Nephron (organoid): ENCODE measurements at regions not wholly inside any gene's neighbourhood (a gene's known extent, or its start where the extent isn't known, plus 50 kb on each side); places are given as distances from the start of the nearest gene placed in this dataset.

ENCODE experiments used
- H3K27ac Mint-ChIP-seq, 3 experiments: 2 replicates each; pipeline ENCODE4 v1.8.0; 2020; ENCODE audit warnings: mixed read lengths in 3 of 3, mild to moderate bottlenecking in 2 of 3, moderate library complexity in 1 of 3
- H3K27me3 Mint-ChIP-seq: 2 replicates; pipeline ENCODE4 v1.8.0; 2021; ENCODE audit warnings: low read depth, mild to moderate bottlenecking, moderate library complexity, mixed read lengths
- H3K36me3 Mint-ChIP-seq: 2 replicates; pipeline ENCODE4 v1.8.0; 2020; ENCODE audit warnings: low read depth, mixed read lengths
- H3K4me1 Mint-ChIP-seq: 2 replicates; pipeline ENCODE4 v1.8.0; 2020; ENCODE audit warnings: mixed read lengths
- H3K4me3 Mint-ChIP-seq, 3 experiments: 2 replicates each; pipeline ENCODE4 v1.8.0; 2020; ENCODE audit warnings: mild to moderate bottlenecking in 3 of 3, mixed read lengths in 3 of 3, moderate library complexity in 2 of 3
- H3K9me3 Mint-ChIP-seq: 2 replicates; pipeline ENCODE4 v1.8.0; 2020; ENCODE audit warnings: mixed read lengths
- CTCF ChIP-seq, 3 experiments: fragments of 200-600 bp; sonication (generic); IDR thresholded peaks; one replicate each; pipeline ENCODE4 v1.5.0; 2021; ENCODE audit warnings: antibody characterized with exemption in 3 of 3; ENCODE audit not compliant: unreplicated experiment in 3 of 3

DNA sequence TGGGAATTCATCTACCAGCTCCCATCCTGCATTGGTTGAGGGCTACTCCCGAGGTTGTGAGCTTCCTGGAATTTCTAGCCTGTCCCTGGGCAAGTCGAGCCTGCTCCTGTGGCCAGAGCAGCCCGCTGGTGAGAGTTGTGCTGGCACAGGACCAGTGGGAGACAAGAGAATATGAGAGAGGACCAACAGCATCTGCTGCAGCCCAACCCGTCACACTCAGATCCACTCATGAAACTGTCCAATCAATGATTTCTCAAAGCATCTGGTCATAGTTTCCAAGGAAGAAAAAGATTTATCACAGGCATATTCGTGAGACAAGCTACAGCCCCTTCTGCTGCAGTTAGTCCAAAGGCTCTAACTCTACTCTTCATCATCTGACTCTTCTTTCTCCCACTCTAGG lies 64.4 kb upstream of the RAI14 start:
- H3K9me3 Mint-ChIP-seq = no peaks in the 10 kb centered on the region
- no peak for TF ChIP-seq CTCF (IDR thresholded peaks at IDR 0.05; ENCODE audit: unreplicated experiment in 3 of 3)
- no peaks in the 10 kb centered on the region for H3K27me3 Mint-ChIP-seq
- no peaks in the 10 kb centered on the region for H3K36me3 Mint-ChIP-seq
- H3K4me3 Mint-ChIP-seq = no peak overlapping the region
- peak overlapping the region in 1 of 3 experiments; percentile 17 for H3K27ac Mint-ChIP-seq
- peaks cover 18% of the 10 kb centered on the region for H3K4me1 Mint-ChIP-seq

GRCh38 chr5:34597034-34598027 lies 58.8 kb upstream of the RAI14 start:
- Mint-ChIP-seq H3K4me3 (no peak overlapping the region), H3K36me3 (no peaks in the 10 kb centered on the region)

GRCh38 chr5:34598177-34598794 lies 57.8 kb upstream of the RAI14 start:
- no peak for TF ChIP-seq CTCF (IDR thresholded peaks at IDR 0.05; ENCODE audit: unreplicated experiment in 3 of 3)
- no peaks in the 10 kb centered on the region for H3K9me3 Mint-ChIP-seq
- H3K27ac Mint-ChIP-seq = peak overlapping the region; percentile 53 to 68 (median 67)
- no peaks in the 10 kb centered on the region for H3K36me3 Mint-ChIP-seq
- H3K4me1 Mint-ChIP-seq = peaks cover 25% of the 10 kb centered on the region
- no peak overlapping the region for H3K4me3 Mint-ChIP-seq
- no peaks in the 10 kb centered on the region for H3K27me3 Mint-ChIP-seq

More at GRCh38 chr5:34597034-34598027, 58.8 kb upstream of the RAI14 start:
- H3K27ac Mint-ChIP-seq = peak overlapping the region; percentile 53 to 68 (median 67)
- H3K27me3 Mint-ChIP-seq = no peaks in the 10 kb centered on the region
- H3K9me3 Mint-ChIP-seq = no peaks in the 10 kb centered on the region
- peaks cover 26% of the 10 kb centered on the region for H3K4me1 Mint-ChIP-seq
- TF ChIP-seq CTCF (IDR thresholded peaks at IDR 0.05; ENCODE audit: unreplicated experiment in 3 of 3) = no peak

DNA sequence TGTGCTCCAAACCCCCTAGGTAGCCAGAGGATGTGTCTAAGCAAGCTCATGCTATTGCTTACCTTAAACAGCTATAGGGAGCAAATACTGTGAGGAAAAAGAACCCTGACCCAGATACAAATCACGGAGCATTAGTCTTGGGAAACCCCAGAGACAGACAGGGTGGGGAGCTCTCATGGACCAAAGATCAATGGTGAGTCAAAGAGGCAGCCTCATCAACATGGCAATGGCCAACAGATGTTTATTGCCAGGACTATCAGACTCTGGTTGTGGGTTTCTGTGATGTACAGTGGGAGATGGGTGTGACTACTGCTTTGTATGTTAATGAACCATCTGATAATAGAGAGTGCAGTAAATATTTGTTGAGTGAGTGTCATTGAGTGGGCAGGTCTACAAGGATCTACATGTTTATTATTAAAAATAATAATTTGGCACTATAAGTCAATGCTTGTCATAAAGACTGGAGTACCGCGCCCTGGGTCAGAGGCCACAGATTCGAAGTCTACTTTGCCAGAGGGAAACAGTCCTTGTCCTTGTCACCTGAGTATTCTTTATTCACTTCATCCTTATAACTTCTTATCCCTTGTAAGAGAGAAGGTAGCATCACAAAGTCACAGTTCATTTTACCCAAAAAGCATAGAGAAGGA lies 56.5 kb upstream of the RAI14 start:
- Mint-ChIP-seq H3K9me3 (no peaks in the 10 kb centered on the region), H3K36me3 (no peaks in the 10 kb centered on the region), H3K27ac (no peak overlapping the region), H3K27me3 (no peaks in the 10 kb centered on the region), H3K4me3 (no peak overlapping the region), H3K4me1 (peaks cover 25% of the 10 kb centered on the region)
- TF ChIP-seq CTCF (IDR thresholded peaks at IDR 0.05; ENCODE audit: unreplicated experiment in 3 of 3) = no peak

- no peak overlapping the region for H3K4me3 Mint-ChIP-seq
- peaks cover 25% of the 10 kb centered on the region for H3K4me1 Mint-ChIP-seq
- H3K9me3 Mint-ChIP-seq = no peaks in the 10 kb centered on the region
Observed at GRCh38 chr5:34600118-34600493, 56.0 kb upstream of the RAI14 start.

More at GRCh38 chr5:34600118-34600493, 56.0 kb upstream of the RAI14 start:
- Mint-ChIP-seq H3K27me3 (no peaks in the 10 kb centered on the region), H3K27ac (no peak overlapping the region), H3K36me3 (no peaks in the 10 kb centered on the region)
- TF ChIP-seq CTCF (IDR thresholded peaks at IDR 0.05; ENCODE audit: unreplicated experiment in 3 of 3) = no peak
